ENCODE measurements at regions not wholly inside any gene's neighbourhood (a gene's known extent, or its start where the extent isn't known, plus 50 kb on each side); places are given as distances from the start of the nearest gene placed in this dataset.

- no peak for DNase-seq (ENCODE audit: low read depth)
- Histone ChIP-seq H3K36me3 (ENCODE audit: control insufficient read depth, insufficient read depth, low read length) (no peaks in the 10 kb centered on the region), H3K27me3 (ENCODE audit: control insufficient read depth, insufficient read depth, low read length) (no peaks in the 10 kb centered on the region), H3K4me3 (ENCODE audit: low read depth, low read length) (no peak overlapping the region)
- TF ChIP-seq, protein P1, sequence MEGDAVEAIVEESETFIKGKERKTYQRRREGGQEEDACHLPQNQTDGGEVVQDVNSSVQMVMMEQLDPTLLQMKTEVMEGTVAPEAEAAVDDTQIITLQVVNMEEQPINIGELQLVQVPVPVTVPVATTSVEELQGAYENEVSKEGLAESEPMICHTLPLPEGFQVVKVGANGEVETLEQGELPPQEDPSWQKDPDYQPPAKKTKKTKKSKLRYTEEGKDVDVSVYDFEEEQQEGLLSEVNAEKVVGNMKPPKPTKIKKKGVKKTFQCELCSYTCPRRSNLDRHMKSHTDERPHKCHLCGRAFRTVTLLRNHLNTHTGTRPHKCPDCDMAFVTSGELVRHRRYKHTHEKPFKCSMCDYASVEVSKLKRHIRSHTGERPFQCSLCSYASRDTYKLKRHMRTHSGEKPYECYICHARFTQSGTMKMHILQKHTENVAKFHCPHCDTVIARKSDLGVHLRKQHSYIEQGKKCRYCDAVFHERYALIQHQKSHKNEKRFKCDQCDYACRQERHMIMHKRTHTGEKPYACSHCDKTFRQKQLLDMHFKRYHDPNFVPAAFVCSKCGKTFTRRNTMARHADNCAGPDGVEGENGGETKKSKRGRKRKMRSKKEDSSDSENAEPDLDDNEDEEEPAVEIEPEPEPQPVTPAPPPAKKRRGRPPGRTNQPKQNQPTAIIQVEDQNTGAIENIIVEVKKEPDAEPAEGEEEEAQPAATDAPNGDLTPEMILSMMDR (IDR thresholded peaks at IDR 0.05; ENCODE audit: insufficient read depth, low read length, poor library complexity, severe bottlenecking), result no peak
Measured at GRCh38 chr6:133772567-133772966, 116.3 kb upstream of the TCF21 start.

DNA sequence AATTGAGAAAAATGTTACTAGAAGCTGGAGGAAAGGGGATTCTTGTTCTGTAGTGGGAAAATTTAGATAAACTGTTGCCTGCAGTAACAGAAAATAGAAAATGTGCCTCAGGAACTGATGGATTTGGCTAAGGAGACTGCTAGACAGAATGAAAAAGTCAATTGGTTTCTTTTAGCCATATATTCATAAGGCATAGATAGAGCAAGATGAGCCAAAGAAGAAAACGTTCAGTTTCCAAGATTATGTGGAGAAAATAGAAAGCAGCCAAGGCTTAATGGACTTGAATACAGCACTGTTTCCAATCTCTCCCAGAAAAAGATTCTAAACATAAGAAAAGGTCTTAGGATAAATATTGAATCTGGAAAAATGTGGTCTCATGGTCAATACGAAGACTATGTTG lies 115.1 kb upstream of the TCF21 start:
- Histone ChIP-seq H3K27me3 (ENCODE audit: control insufficient read depth, insufficient read depth, low read length) (no peaks in the 10 kb centered on the region), H3K36me3 (ENCODE audit: control insufficient read depth, insufficient read depth, low read length) (no peaks in the 10 kb centered on the region), H3K4me3 (ENCODE audit: low read depth, low read length) (no peak overlapping the region)
- TF ChIP-seq, protein P1 (IDR thresholded peaks at IDR 0.05; ENCODE audit: insufficient read depth, low read length, poor library complexity, severe bottlenecking), result no peak
- DNase-seq (ENCODE audit: low read depth), result no peak

- no peak for DNase-seq (ENCODE audit: low read depth)
- Histone ChIP-seq H3K4me3 (ENCODE audit: low read depth, low read length) (no peak overlapping the region), H3K27me3 (ENCODE audit: control insufficient read depth, insufficient read depth, low read length) (no peaks in the 10 kb centered on the region), H3K36me3 (ENCODE audit: control insufficient read depth, insufficient read depth, low read length) (no peaks in the 10 kb centered on the region)
- TF ChIP-seq, protein P1 (IDR thresholded peaks at IDR 0.05; ENCODE audit: insufficient read depth, low read length, poor library complexity, severe bottlenecking), result no peak
Measured at GRCh38 chr6:133774356-133774755, 114.6 kb upstream of the TCF21 start.

DNA sequence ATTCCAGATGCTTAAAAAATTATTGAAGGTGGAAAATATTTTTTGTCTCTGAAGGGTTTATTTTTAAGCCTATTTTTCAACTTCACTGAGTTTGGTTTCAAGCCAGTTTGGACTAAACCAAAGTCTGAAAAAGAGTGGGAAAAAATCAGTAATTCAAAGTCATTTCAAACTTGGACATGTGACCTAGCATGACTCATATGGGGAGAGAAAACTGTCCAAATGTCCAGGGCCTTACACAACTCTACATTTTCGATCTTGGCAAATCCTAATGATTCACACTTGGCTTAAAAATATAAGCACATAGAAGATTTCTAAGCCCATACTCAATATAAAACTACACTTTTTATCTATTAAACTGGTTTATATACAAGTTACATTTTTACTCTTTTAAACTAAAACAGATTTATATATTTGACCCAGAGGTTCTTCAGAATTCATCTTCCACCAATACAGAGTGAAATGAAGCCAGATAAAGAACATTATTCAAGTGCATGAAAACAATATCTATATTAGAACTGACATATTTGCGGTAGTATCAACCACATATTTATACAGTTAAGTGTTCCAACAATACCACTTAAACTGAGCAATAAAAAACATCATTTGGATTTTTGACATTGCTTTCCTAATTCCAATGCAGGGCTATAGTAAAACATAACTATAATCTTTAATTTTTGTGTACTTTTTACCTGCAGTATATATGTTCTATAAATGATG lies 110.3 kb upstream of the TCF21 start:
- TF ChIP-seq, protein P1 (IDR thresholded peaks at IDR 0.05; ENCODE audit: insufficient read depth, low read length, poor library complexity, severe bottlenecking), result no peak
- H3K36me3 ChIP-seq (ENCODE audit: control insufficient read depth, insufficient read depth, low read length), result no peaks in the 10 kb centered on the region
- no peaks in the 10 kb centered on the region for H3K27me3 ChIP-seq (ENCODE audit: control insufficient read depth, insufficient read depth, low read length)
- no peak for DNase-seq (ENCODE audit: low read depth)
- H3K4me3 ChIP-seq (ENCODE audit: low read depth, low read length), result no peak overlapping the region

DNA sequence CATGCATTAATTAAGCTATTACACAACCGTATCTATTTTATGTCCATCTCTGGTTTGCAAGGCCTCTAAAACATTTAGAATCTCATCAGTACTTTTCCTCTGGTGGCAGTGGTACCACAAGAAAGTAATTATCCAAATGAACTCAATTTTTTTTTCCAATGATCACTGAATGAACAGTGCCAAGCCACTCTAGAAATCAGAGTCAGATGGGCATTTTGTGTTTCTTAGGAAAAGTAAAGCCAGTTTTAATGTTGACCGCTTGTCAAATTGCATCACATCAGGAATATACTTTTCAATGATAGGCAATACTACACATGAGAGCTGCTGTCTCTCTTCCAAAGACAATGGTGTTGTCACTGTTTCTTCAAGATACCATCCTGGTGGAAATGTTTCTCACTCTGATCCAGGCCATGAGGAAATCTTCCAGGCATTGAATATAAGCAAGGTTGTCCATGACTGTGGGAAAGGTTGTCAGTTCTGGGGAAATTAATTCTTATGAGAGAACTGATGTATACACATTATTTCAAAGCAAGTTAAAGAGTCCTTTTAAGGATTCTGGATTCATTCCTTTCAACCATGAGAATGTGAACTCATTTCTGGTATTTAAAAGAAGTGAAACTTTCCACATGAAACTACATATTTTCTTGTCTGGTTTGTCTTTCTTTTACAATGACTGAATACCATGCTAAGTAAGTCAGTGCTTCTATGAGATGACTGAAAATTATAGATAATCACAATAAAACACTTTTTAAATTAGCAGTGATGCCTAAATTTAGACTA lies 108.8 kb upstream of the TCF21 start:
- TF ChIP-seq, protein P1 (IDR thresholded peaks at IDR 0.05; ENCODE audit: insufficient read depth, low read length, poor library complexity, severe bottlenecking), result no peak
- DNase-seq (ENCODE audit: low read depth), result no peak
- no peaks in the 10 kb centered on the region for H3K36me3 ChIP-seq (ENCODE audit: control insufficient read depth, insufficient read depth, low read length)

More for the DNA sequence above, 108.8 kb upstream of the TCF21 start:
- H3K27me3 ChIP-seq (ENCODE audit: control insufficient read depth, insufficient read depth, low read length), result no peaks in the 10 kb centered on the region
- no peak overlapping the region for H3K4me3 ChIP-seq (ENCODE audit: low read depth, low read length)

All from kidney epithelial cell (primary cell).